Bronchial epithelial cell (primary cell): ENCODE measurements at regions not wholly inside any gene's neighbourhood (a gene's known extent, or its start where the extent isn't known, plus 50 kb on each side); places are given as distances from the start of the nearest gene placed in this dataset.

ENCODE experiments used
- DNase-seq: peaks from one replicate; pipeline ENCODE4 v3.0.0-alpha.2; 2010; ENCODE audit warnings: low read depth
- FAIRE-seq: peaks from 2 replicates; lab custom pipeline; 2011; peaks lifted over from hg19 to GRCh38; lab: Jason Lieb, UNC
- H3K27me3 ChIP-seq: 2 replicates; pipeline ENCODE4 v1.5.1; 2011; ENCODE audit warnings: low read length; ENCODE audit not compliant: control insufficient read depth, insufficient read depth
- H3K36me3 ChIP-seq: 2 replicates; pipeline ENCODE4 v1.5.1; 2011; ENCODE audit warnings: low read length; ENCODE audit not compliant: control insufficient read depth, insufficient read depth
- H3K4me3 ChIP-seq: 2 replicates; pipeline ENCODE4 v1.5.1; 2011; ENCODE audit warnings: mild to moderate bottlenecking, low read depth, low read length, control low read depth
- TF ChIP-seq, protein P1 (sequence below): IDR thresholded peaks from 2 replicates; pipeline ENCODE4 v1.5.1; 2011; ENCODE audit warnings: mild to moderate bottlenecking, moderate library complexity, low read length, control low read depth, inconsistent platforms; ENCODE audit not compliant: insufficient read depth, severe bottlenecking

DNA sequence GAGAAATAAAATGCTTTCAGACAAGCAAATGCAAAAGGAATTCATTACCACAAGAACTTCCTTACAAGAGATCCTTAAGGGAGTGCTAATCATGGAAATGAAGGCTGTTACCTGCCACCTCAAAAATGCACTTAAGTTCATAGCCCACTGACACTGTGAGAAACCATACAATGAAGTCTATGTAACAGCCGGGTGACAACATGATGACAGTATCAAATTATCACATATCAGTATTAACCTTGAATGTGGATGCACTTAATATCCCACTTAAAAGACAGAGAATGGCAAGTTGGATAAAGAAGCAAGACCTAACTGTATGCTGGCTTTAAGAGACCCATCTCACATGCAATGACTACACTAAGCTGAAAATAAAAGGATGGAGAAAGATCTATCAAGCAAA lies 403.4 kb upstream of the MC4R start:
- no peak for FAIRE-seq
- no peak for DNase-seq

DNA sequence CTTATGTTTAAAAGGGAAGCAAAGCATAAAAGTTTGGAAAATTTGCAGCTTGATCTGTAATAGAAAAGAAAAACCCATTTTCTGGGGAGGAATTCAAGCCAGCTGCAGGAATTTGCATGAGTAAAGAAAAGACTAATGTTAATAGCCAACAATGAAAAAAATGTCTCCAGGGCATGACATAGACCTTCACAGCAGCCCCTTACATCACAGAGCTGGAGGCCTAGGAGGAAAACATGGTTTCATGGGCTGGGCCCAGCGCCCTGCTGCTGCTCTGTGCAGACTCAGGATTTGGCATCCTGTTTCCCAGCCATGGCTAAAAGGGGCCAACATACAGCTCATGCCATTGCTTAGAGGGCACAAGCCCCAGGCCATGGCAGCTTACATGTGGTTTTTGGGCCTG lies 411.6 kb upstream of the MC4R start:
- no peak for FAIRE-seq

More for the DNA sequence above, 403.4 kb upstream of the MC4R start:
- Histone ChIP-seq H3K4me3 (no peak overlapping the region), H3K36me3 (no peaks in the 10 kb centered on the region), H3K27me3 (no peaks in the 10 kb centered on the region)
- TF ChIP-seq, protein P1, sequence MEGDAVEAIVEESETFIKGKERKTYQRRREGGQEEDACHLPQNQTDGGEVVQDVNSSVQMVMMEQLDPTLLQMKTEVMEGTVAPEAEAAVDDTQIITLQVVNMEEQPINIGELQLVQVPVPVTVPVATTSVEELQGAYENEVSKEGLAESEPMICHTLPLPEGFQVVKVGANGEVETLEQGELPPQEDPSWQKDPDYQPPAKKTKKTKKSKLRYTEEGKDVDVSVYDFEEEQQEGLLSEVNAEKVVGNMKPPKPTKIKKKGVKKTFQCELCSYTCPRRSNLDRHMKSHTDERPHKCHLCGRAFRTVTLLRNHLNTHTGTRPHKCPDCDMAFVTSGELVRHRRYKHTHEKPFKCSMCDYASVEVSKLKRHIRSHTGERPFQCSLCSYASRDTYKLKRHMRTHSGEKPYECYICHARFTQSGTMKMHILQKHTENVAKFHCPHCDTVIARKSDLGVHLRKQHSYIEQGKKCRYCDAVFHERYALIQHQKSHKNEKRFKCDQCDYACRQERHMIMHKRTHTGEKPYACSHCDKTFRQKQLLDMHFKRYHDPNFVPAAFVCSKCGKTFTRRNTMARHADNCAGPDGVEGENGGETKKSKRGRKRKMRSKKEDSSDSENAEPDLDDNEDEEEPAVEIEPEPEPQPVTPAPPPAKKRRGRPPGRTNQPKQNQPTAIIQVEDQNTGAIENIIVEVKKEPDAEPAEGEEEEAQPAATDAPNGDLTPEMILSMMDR, result no peak

DNA sequence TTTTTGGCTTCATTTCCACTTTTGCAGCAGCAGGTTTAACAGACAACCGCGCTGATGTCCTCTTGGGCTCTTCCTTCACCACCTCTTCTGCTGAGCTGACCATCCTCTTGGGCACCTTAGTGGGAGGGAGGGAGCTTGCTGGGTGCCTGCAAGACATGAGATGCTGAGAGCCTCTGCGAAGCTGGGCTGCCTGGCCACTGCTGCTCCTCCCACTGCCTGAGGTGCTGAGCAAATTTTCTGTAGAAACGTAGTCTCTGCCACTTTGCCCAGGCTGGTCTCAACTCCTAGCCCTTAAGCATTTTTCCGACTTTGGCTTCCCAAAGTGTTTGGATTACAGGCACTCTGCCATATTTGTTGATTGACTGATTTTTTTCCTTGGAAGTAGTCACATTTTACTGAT lies 422.2 kb upstream of the MC4R start:
- no peaks in the 10 kb centered on the region for H3K27me3 ChIP-seq
- H3K36me3 ChIP-seq, result no peaks in the 10 kb centered on the region
- TF ChIP-seq, protein P1, result no peak
- no peak for FAIRE-seq
- H3K4me3 ChIP-seq, result no peak overlapping the region
- DNase-seq, result no peak

More for the DNA sequence above, 411.6 kb upstream of the MC4R start:
- H3K27me3 ChIP-seq, result no peaks in the 10 kb centered on the region
- no peaks in the 10 kb centered on the region for H3K36me3 ChIP-seq
- no peak for DNase-seq
- no peak overlapping the region for H3K4me3 ChIP-seq
- TF ChIP-seq, protein P1, result no peak

DNA sequence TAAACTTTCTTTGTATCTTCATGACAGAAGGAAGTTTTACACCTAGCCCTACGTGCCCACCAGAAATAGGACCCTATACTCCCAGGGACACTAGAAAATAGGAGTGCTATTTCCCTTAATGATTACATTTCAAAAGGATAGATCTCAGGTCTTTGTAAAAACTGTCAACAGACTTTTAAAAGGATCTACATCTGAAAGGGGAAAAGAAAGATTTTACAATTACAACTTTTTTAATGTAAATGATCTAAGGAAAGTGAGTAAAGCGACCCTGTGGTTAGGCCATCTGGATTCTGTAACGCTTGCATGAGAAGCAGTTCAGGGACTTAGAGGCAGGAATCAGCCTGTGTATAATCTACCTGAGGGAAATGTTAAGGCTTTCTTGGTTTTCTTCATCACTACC lies 431.8 kb upstream of the MC4R start:
- H3K4me3 ChIP-seq, result no peak overlapping the region
- DNase-seq (no peak), FAIRE-seq (no peak)
- no peaks in the 10 kb centered on the region for H3K36me3 ChIP-seq
- TF ChIP-seq, protein P1, result no peak
- no peaks in the 10 kb centered on the region for H3K27me3 ChIP-seq

DNA sequence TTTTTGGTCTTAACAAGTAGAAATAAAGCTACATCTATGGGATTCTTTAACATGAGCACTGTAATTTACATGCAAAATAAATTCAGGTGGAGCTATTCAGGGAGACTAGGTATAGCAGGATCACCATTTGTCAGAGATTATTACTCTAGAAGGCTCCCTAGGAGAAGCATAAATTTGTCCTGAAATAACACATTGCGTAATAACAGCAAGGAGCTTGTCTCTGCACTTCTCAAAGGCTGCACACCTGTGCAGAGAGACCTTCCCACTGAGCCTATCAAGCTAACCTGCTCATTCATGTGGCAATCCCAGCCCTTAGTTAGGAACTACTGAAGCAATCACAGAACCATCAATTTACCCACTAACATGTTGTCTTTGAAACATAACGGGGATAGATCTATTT lies 437.4 kb upstream of the MC4R start:
- DNase-seq (peak; percentile 20), FAIRE-seq (no peak)
- no peak overlapping the region for H3K4me3 ChIP-seq
- no peaks in the 10 kb centered on the region for H3K36me3 ChIP-seq
- TF ChIP-seq, protein P1, result no peak
- H3K27me3 ChIP-seq, result no peaks in the 10 kb centered on the region

DNA sequence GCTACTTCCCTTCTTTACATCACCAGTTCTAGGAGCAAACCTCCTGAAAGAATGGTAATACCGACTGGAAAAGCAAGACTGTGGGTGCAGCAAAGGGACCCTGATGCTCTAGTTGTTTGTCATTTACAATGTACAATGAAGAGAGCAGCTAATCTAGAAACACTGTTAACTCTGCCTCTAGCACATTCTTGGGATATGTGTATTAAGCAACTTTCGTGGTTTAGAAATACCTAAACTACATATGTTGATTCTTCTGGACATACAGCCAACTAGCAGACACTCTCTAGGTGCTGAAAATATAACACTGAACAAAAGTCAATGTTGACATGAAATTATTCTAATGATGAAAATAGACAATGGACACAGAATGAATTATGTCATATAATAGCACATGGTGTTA lies 440.3 kb upstream of the MC4R start:
- H3K27me3 ChIP-seq, result no peaks in the 10 kb centered on the region
- H3K4me3 ChIP-seq, result no peak overlapping the region
- DNase-seq (no peak), FAIRE-seq (no peak)
- H3K36me3 ChIP-seq, result no peaks in the 10 kb centered on the region
- TF ChIP-seq, protein P1, result no peak
